CD4-positive, alpha-beta T cell treated with Interleukin-10 for 1 hour (primary cell): ENCODE measurements at regions not wholly inside any gene's neighbourhood (a gene's known extent, or its start where the extent isn't known, plus 50 kb on each side); places are given as distances from the start of the nearest gene placed in this dataset.

Experiments used
- DNase-seq: peaks from one replicate; pipeline ENCODE4 v3.0.0-alpha.2; 2020

- DNase-seq, result no peak
These were observed 52.6 kb upstream of the ASB17 start for GRCh38 chr1:75984781-75985180.

GRCh38 chr1:75985827-75986226 lies 53.6 kb upstream of the ASB17 start:
- no peak for DNase-seq

- DNase-seq, result no peak
These were observed 54.3 kb upstream of the ASB17 start for GRCh38 chr1:75986478-75986877.

GRCh38 chr1:75989121-75989520 lies 56.9 kb upstream of the ASB17 start:
- no peak for DNase-seq

- no peak for DNase-seq
These were observed 58.5 kb upstream of the ASB17 start for GRCh38 chr1:75990686-75991085.

- peak; percentile 60 for DNase-seq
These were observed 59.4 kb upstream of the ASB17 start for GRCh38 chr1:75991497-75992114.

- no peak for DNase-seq
These were observed 60.1 kb upstream of the ASB17 start for GRCh38 chr1:75992312-75992711.

GRCh38 chr1:75993661-75994060 lies 61.5 kb upstream of the ASB17 start:
- no peak for DNase-seq

GRCh38 chr1:75996196-75996595 lies 64.0 kb upstream of the ASB17 start:
- DNase-seq, result no peak

- DNase-seq, result no peak
These were observed 66.8 kb upstream of the ASB17 start for GRCh38 chr1:75999034-75999433.

- no peak for DNase-seq
These were observed 70.6 kb upstream of the ST6GALNAC3 start for GRCh38 chr1:76003946-76004345.

GRCh38 chr1:76005765-76006164 lies 68.8 kb upstream of the ST6GALNAC3 start:
- DNase-seq, result no peak

- no peak for DNase-seq
These were observed 68.3 kb upstream of the ST6GALNAC3 start for GRCh38 chr1:76006234-76006633.

GRCh38 chr1:76010802-76011201 lies 63.7 kb upstream of the ST6GALNAC3 start:
- no peak for DNase-seq

GRCh38 chr1:76012341-76013205 lies 62.0 kb upstream of the ST6GALNAC3 start:
- no peak for DNase-seq

- no peak for DNase-seq
These were observed 61.4 kb upstream of the ST6GALNAC3 start for GRCh38 chr1:76013206-76013581.

- DNase-seq, result no peak
These were observed 59.0 kb upstream of the ST6GALNAC3 start for GRCh38 chr1:76015478-76016103.

- no peak for DNase-seq
These were observed 56.5 kb upstream of the ST6GALNAC3 start for GRCh38 chr1:76018045-76018444.

- no peak for DNase-seq
These were observed 52.7 kb upstream of the ST6GALNAC3 start for GRCh38 chr1:76021846-76022245.

- DNase-seq, result no peak
These were observed 50.7 kb upstream of the ST6GALNAC3 start for GRCh38 chr1:76023669-76024435.
